ENCODE measurements at regions not wholly inside any gene's neighbourhood (a gene's known extent, or its start where the extent isn't known, plus 50 kb on each side); places are given as distances from the start of the nearest gene placed in this dataset.

- no peak overlapping the region for H3K4me3 ChIP-seq (ENCODE audit: low read length)
- TF ChIP-seq ZNF274 (IDR thresholded peaks at IDR 0.05; ENCODE audit: low read depth, low read length): no peak
Measured at GRCh38 chr2:7269106-7269643, 352.0 kb downstream of the RNF144A start.

- no peak for TF ChIP-seq ZNF274 (IDR thresholded peaks at IDR 0.05; ENCODE audit: low read depth, low read length)
- no peak overlapping the region for H3K4me3 ChIP-seq (ENCODE audit: low read length)
Measured at GRCh38 chr2:7270011-7270431, 352.8 kb downstream of the RNF144A start.

GRCh38 chr2:7272210-7272609, 355.0 kb downstream of the RNF144A start:
- H3K4me3 ChIP-seq (ENCODE audit: low read length): no peak overlapping the region
- TF ChIP-seq ZNF274 (IDR thresholded peaks at IDR 0.05; ENCODE audit: low read depth, low read length): no peak

DNA sequence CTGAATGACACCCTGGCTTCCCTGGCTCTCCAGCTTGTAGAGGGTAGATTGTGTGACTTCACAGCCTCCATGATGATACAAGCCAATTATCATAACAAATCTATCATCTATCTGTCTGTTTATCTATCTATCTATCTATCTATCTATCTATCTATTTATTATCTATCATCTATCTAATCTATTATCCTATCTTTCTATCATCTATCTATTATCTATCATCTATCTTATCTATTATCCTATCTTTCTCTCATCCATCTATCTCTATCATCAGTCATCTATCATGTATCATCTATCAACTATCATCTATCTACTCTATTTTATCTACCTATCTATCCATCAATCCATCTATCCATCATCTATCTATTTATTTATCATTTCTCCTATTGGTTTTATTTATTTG, 361.8 kb downstream of the RNF144A start:
- no peak for TF ChIP-seq ZNF274 (IDR thresholded peaks at IDR 0.05; ENCODE audit: low read depth, low read length)
- no peak overlapping the region for H3K4me3 ChIP-seq (ENCODE audit: low read length)

DNA sequence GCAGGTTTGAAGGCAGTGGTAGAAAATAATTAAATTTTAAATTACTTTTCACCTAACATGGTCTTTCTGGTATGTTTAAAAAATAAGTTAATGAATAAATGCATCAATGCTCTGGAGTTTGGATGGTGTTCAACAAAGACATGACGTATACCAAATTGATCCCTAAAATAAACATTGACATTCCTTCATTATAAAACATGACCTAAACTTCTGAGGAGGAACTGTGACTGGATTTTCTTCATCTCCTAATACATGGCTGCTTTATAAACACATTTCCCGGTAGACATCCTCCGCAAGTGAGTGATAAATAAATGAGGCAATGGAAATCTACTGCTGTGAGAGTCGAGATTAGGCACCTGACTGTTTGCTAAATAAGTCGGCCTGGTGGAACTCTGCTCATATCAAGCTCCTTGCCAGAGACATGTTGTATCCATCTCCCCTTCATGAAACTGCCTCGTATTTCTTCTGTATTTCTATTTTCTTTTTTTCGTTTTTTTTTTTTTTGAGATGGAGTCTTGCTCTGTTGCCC, 362.3 kb downstream of the RNF144A start:
- no peak overlapping the region for H3K4me3 ChIP-seq (ENCODE audit: low read length)
- no peak for TF ChIP-seq ZNF274 (IDR thresholded peaks at IDR 0.05; ENCODE audit: low read depth, low read length)

- TF ChIP-seq ZNF274 (IDR thresholded peaks at IDR 0.05; ENCODE audit: low read depth, low read length): no peak
- H3K4me3 ChIP-seq (ENCODE audit: low read length): peak overlapping the region; percentile 7; the same call in 1 of the 2 replicates
Measured at GRCh38 chr2:7280790-7281189, 363.6 kb downstream of the RNF144A start.

DNA sequence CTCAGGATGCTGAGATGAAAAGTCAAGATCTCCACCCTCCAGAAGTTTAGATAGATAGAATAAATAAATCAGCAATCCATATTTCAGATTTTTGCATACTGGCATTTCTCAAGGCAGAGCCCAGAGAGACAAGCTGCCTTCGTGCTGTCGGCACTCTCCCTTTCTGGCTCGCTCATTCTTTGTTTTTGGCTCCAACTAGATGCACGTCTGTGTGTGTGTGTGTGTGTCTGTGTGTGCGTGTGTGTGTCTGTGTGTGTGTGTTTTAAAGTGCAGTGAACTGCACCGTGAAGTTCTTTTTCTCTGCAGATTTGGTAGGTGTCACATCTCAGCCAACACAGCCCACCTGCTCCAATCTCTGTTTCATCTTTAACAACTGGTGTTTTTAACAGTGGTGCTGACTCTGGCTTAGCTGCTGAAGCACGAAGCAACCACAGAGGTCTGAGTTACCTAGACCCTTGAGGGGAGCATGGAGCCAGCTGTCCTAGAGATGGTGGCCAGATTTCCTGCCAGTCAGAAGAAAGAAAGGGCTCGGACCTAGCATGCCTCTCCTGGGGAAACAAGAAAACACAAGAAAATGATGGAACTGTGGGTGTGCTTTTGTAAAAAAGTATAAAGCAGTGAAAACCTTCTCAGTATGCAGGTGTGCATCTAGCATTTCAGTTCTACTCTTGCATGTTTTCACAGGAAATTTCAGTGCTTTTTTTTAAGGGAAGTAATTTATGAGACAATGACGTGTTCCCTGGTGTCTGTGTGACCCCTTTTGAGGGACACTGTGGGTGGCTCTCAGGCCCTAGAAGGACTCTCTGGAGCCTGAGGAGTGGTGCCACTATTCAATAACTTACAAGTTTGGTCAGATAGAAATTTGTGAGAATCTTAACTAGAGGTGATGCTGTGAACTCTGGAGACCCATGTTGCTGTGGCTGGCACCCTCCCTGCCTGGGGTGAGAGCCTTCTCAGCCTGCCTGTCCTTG, 364.3 kb downstream of the RNF144A start:
- H3K4me3 ChIP-seq (ENCODE audit: low read length): peak overlapping the region; percentile 7; the same call in 1 of the 2 replicates
- TF ChIP-seq ZNF274 (IDR thresholded peaks at IDR 0.05; ENCODE audit: low read depth, low read length): no peak

DNA sequence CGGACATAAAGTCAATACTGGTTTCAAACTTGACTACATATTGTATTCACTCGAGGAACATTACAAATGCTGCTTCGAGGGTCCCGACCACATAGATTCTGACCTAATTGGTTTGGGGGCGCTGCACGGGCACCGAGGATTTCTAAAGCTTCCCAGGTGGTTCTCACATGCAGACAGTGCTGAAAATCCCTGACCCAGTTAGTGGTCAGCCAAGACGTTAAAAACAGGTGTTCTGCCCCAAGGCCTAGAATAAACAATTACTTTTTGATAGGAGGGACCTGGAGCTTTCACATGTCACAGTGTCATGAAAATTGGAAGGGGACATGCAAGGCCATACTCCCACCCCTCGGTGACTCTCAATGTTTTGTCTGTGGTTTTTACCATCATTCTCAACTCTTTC, 368.9 kb downstream of the RNF144A start:
- TF ChIP-seq ZNF274 (IDR thresholded peaks at IDR 0.05; ENCODE audit: low read depth, low read length): no peak

GRCh38 chr2:7288484-7288883, 371.3 kb downstream of the RNF144A start:
- no peak for TF ChIP-seq ZNF274 (IDR thresholded peaks at IDR 0.05; ENCODE audit: low read depth, low read length)
- no peak overlapping the region for H3K4me3 ChIP-seq (ENCODE audit: low read length)

More for the DNA sequence above, 368.9 kb downstream of the RNF144A start:
- no peak overlapping the region for H3K4me3 ChIP-seq (ENCODE audit: low read length)

DNA sequence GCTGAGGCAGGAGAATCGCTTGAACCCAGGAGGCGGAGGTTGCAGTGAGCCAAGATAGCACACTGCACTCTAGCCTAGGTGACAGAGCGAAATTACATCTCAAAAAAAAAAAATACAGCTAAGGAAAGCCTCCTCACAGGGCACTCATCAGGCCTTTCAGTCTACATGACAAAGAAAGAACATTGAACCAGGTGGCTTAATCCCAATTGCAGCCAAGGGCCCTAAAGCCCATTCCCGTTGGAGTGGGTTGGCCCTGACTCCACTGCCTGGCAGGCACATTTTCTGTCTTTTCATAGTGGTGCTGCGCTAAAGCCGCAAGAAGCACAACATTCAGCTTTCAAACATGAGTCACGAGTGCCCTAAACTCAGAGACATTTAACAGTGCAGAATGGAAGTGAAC, 372.5 kb downstream of the RNF144A start:
- no peak for TF ChIP-seq ZNF274 (IDR thresholded peaks at IDR 0.05; ENCODE audit: low read depth, low read length)
- no peak overlapping the region for H3K4me3 ChIP-seq (ENCODE audit: low read length)

DNA sequence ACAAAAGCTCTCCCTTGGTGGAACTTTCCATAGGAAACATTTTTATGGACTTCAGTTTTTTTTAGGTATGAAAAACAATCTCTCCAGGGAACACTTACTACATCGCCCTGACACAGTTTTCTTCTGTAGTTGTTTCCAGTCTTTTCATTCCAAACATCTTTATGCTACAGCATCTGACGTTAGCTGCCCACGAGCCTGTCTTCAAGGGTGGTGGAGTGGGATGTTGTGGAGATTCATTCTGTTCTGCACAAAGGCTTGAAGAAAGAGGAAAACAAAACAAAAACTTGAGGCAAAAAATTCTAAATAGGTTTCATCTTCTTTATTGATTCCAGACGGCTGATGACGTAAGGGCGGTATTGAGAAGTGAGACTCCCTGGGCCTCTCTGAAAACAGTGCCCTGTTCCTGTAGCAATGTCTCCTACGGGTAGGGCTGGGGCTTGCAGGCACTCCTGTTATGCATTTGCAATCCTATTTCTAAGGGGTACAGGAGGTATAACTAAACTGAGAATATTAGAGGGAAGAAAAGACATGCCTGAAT, 375.0 kb downstream of the RNF144A start:
- TF ChIP-seq ZNF274 (IDR thresholded peaks at IDR 0.05; ENCODE audit: low read depth, low read length): no peak

DNA sequence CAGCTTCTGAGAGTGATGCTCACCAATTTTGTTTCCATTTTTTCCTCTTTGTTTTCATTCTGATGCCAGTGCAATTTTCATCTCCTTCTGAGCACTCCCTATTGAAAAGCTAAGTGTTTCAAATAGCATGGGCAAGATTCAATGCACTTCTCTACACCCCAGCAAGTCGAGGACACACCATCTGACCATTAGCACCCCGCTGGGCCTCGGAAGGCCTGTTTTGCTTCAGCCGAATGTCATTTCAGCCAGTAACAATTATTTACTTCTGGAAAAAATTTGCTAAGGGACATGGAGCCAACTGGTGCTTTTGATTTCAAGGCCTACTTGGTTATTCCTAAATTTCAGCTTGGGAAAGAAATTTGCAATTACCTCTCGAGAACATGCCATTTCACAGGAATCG, 392.4 kb downstream of the RNF144A start:
- H3K4me3 ChIP-seq (ENCODE audit: low read length): no peak overlapping the region
- no peak for TF ChIP-seq ZNF274 (IDR thresholded peaks at IDR 0.05; ENCODE audit: low read depth, low read length)

More for the DNA sequence above, 375.0 kb downstream of the RNF144A start:
- no peak overlapping the region for H3K4me3 ChIP-seq (ENCODE audit: low read length)

- H3K4me3 ChIP-seq (ENCODE audit: low read length): no peak overlapping the region
- TF ChIP-seq ZNF274 (IDR thresholded peaks at IDR 0.05; ENCODE audit: low read depth, low read length): no peak
Measured at GRCh38 chr2:7324706-7325105, 407.5 kb downstream of the RNF144A start.

DNA sequence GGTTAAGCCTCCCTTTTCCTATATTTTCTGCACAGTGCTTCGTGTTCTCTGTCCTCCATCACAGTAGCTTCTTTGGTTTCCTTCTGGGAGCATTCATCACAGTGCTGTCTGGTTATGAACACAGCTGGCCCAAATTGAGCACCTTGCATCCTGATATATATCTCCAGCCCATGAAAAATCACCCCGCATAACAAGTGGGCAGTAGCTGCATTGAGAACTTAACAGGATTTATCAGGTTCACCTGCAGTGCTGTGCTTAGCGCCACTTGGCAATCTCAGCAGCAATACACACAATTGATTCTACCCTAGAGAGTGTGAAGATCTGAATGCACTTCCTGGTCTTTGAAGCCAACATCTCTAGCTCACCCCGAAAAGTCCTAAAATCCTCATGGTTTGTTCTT, 408.0 kb downstream of the RNF144A start:
- H3K4me3 ChIP-seq (ENCODE audit: low read length): no peak overlapping the region
- no peak for TF ChIP-seq ZNF274 (IDR thresholded peaks at IDR 0.05; ENCODE audit: low read depth, low read length)

GRCh38 chr2:7329465-7329864, 412.3 kb downstream of the RNF144A start:
- TF ChIP-seq ZNF274 (IDR thresholded peaks at IDR 0.05; ENCODE audit: low read depth, low read length): no peak

More at GRCh38 chr2:7329465-7329864, 412.3 kb downstream of the RNF144A start:
- no peak overlapping the region for H3K4me3 ChIP-seq (ENCODE audit: low read length)
